ENCODE measurements at regions not wholly inside any gene's neighbourhood (a gene's known extent, or its start where the extent isn't known, plus 50 kb on each side); places are given as distances from the start of the nearest gene placed in this dataset.
"Not testable (repeated sequence)": the region's sequence is repeated elsewhere in the genome, so short reads cannot be mapped to it uniquely, and the experiment has no call there.

- no peaks in the 10 kb centered on the region for H3K27me3 Mint-ChIP-seq
- TF ChIP-seq CTCF (conservative IDR thresholded peaks at IDR 0.05) = no peak
- no peaks in the 10 kb centered on the region for H3K4me1 Mint-ChIP-seq (ENCODE audit: unreplicated experiment)
- DNase-seq (ENCODE audit: extremely low spot score, unreplicated experiment) = no peak
- H3K9me3 Mint-ChIP-seq = peaks cover 5% of the 10 kb centered on the region
- no peaks in the 10 kb centered on the region for H3K36me3 Mint-ChIP-seq
- H3K27ac Mint-ChIP-seq = no peak overlapping the region
- H3K4me3 Mint-ChIP-seq = no peak overlapping the region
Observed at GRCh38 chr5:145027286-145027685, 807.9 kb downstream of the PRELID2 start.

GRCh38 chr5:145025775-145026174, 809.4 kb downstream of the PRELID2 start:
- Mint-ChIP-seq H3K4me3 (no peak overlapping the region), H3K9me3 (no peaks in the 10 kb centered on the region), H3K36me3 (no peaks in the 10 kb centered on the region), H3K4me1 (ENCODE audit: unreplicated experiment) (no peaks in the 10 kb centered on the region), H3K27ac (no peak overlapping the region), H3K27me3 (no peaks in the 10 kb centered on the region)
- no peak for DNase-seq (ENCODE audit: extremely low spot score, unreplicated experiment)
- TF ChIP-seq CTCF (conservative IDR thresholded peaks at IDR 0.05) = no peak

GRCh38 chr5:145015146-145015545, 820.0 kb downstream of the PRELID2 start:
- Mint-ChIP-seq H3K27me3 (no peaks in the 10 kb centered on the region), H3K9me3 (no peaks in the 10 kb centered on the region), H3K4me1 (ENCODE audit: unreplicated experiment) (no peaks in the 10 kb centered on the region), H3K36me3 (no peaks in the 10 kb centered on the region), H3K4me3 (no peak overlapping the region), H3K27ac (no peak overlapping the region)
- no peak for DNase-seq (ENCODE audit: extremely low spot score, unreplicated experiment)
- TF ChIP-seq CTCF (conservative IDR thresholded peaks at IDR 0.05) = no peak

- no peaks in the 10 kb centered on the region for H3K27me3 Mint-ChIP-seq
- TF ChIP-seq CTCF (conservative IDR thresholded peaks at IDR 0.05) = no peak
- no peaks in the 10 kb centered on the region for H3K4me1 Mint-ChIP-seq (ENCODE audit: unreplicated experiment)
- H3K9me3 Mint-ChIP-seq = no peaks in the 10 kb centered on the region
- no peak for DNase-seq (ENCODE audit: extremely low spot score, unreplicated experiment)
- H3K36me3 Mint-ChIP-seq = no peaks in the 10 kb centered on the region
- H3K27ac Mint-ChIP-seq = no peak overlapping the region
- no peak overlapping the region for H3K4me3 Mint-ChIP-seq
Observed at GRCh38 chr5:145014109-145014508, 821.0 kb downstream of the PRELID2 start.

- H3K9me3 Mint-ChIP-seq = no peaks in the 10 kb centered on the region
- no peak overlapping the region for H3K27ac Mint-ChIP-seq
- H3K4me3 Mint-ChIP-seq = no peak overlapping the region
- no peaks in the 10 kb centered on the region for H3K27me3 Mint-ChIP-seq
- no peaks in the 10 kb centered on the region for H3K36me3 Mint-ChIP-seq
- DNase-seq (ENCODE audit: extremely low spot score, unreplicated experiment) = no peak
- no peak for TF ChIP-seq CTCF (conservative IDR thresholded peaks at IDR 0.05)
- no peaks in the 10 kb centered on the region for H3K4me1 Mint-ChIP-seq (ENCODE audit: unreplicated experiment)
Observed at GRCh38 chr5:145010834-145011233, 824.3 kb downstream of the PRELID2 start.

GRCh38 chr5:145008876-145009530, 826.1 kb downstream of the PRELID2 start:
- no peak for TF ChIP-seq CTCF (conservative IDR thresholded peaks at IDR 0.05)
- DNase-seq (ENCODE audit: extremely low spot score, unreplicated experiment) = no peak
- Mint-ChIP-seq H3K27ac (no peak overlapping the region), H3K4me1 (ENCODE audit: unreplicated experiment) (no peaks in the 10 kb centered on the region), H3K9me3 (no peaks in the 10 kb centered on the region), H3K27me3 (no peaks in the 10 kb centered on the region), H3K4me3 (no peak overlapping the region), H3K36me3 (no peaks in the 10 kb centered on the region)

GRCh38 chr5:144994356-144994755, 823.7 kb downstream of the KCTD16 start:
- not testable (repeated sequence) for H3K27me3 Mint-ChIP-seq; H3K9me3 Mint-ChIP-seq; H3K4me3 Mint-ChIP-seq; H3K4me1 Mint-ChIP-seq (ENCODE audit: unreplicated experiment); H3K27ac Mint-ChIP-seq; H3K36me3 Mint-ChIP-seq; DNase-seq (ENCODE audit: extremely low spot score, unreplicated experiment)
